HCT116 (cell line): ENCODE measurements at regions not wholly inside any gene's neighbourhood (a gene's known extent, or its start where the extent isn't known, plus 50 kb on each side); places are given as distances from the start of the nearest gene placed in this dataset.

Source experiments
- ATAC-seq: fragments of 200-7000 bp; cut with Tn5 transposase; 2 replicates; pipeline ENCODE4 v1.9.1; 2020; ENCODE audit warnings: mild to moderate bottlenecking, moderate library complexity
- BruUV-seq: library from RNA; stranded (reverse); fragments of 400-500 nt; replicated peaks from 2 replicates; lab custom pipeline; 2021; lab: Mats Ljungman, UMichigan
- CTCF ChIA-PET: fragments of 300-600 bp; sonication (Branson Sonifier 250); formaldehyde crosslinking; loops from one replicate; lab custom pipeline; 2021; ENCODE audit warnings: antibody characterized with exemption; lab: Charles Lee
- POLR2A ChIA-PET: fragments of 300-600, 350-600 bp; sonication (Branson Sonifier 250); formaldehyde crosslinking; loops from one replicate; lab custom pipeline; 2021; ENCODE audit warnings: antibody characterized with exemption; lab: Charles Lee
- RAD21 ChIA-PET, 2 experiments: fragments of 300-600 bp; sonication (Branson Sonifier 250); formaldehyde crosslinking; loops; one replicate each; lab custom pipeline; 2023; ENCODE audit warnings: low total read pairs in 2 of 2; ENCODE audit not compliant: uncharacterized antibody in 2 of 2, unreplicated experiment in 2 of 2, low non-redundant PET in 1 of 2; lab: Charles Lee
- DNase-seq: peaks from one replicate; pipeline ENCODE4 v3.0.0-alpha.2; 2010; ENCODE audit warnings: low read depth, low spot score
- H2AFZ ChIP-seq: fragments of 200-600 bp; shearing (Covaris generic), sonication (generic); 2 replicates; pipeline ENCODE4 v1.6.1; 2017; ENCODE audit warnings: low read depth, mixed run types, mixed read lengths, antibody characterized with exemption, low read length; ENCODE audit not compliant: poor library complexity, severe bottlenecking
- H3K27ac ChIP-seq: 2 replicates; pipeline ENCODE4 v1.5.1; 2012; ENCODE audit warnings: low read depth, low read length
- H3K27me3 ChIP-seq: fragments of 200-600 bp; sonication (generic); 2 replicates; pipeline ENCODE4 v1.6.1; 2016; ENCODE audit warnings: mixed run types, low read length, mixed read lengths; ENCODE audit not compliant: insufficient read depth
- H3K36me3 ChIP-seq, 2 experiments: fragments of 200-500 bp in 1 of 2; fragments of 200-600 bp in 1 of 2; sonication (Bioruptor generic) in 1 of 2; sonication (generic) in 1 of 2; 2 replicates each; pipeline versions ENCODE4 v1.5.1 to v1.6.1; 2014 to 2016; ENCODE audit warnings: low read length in 2 of 2, inconsistent platforms in 1 of 2, mixed read lengths in 1 of 2, mixed run types in 1 of 2; ENCODE audit not compliant: insufficient read depth in 2 of 2, control insufficient read depth in 1 of 2
- H3K4me1 ChIP-seq, 2 experiments: fragments of 200-600 bp in 1 of 2; sonication (generic) in 1 of 2; 2 replicates each; pipeline versions ENCODE4 v1.5.1 to v1.6.1; 2012 to 2017; ENCODE audit warnings: low read length in 2 of 2, inconsistent platforms in 1 of 2, mild to moderate bottlenecking in 1 of 2, mixed read lengths in 1 of 2, mixed run types in 1 of 2, moderate library complexity in 1 of 2; ENCODE audit not compliant: insufficient read depth in 2 of 2, control insufficient read depth in 1 of 2
- H3K4me2 ChIP-seq: fragments of 200-600 bp; sonication (generic); 2 replicates; pipeline ENCODE4 v1.6.1; 2017; ENCODE audit warnings: mixed run types, low read length, mixed read lengths
- H3K4me3 ChIP-seq, 2 experiments: fragments of 200-600 bp in 1 of 2; sonication (generic) in 1 of 2; replicated peaks in 1 of 2; 2 replicates each; pipeline ENCODE4 v1.5.1; 2011 to 2016; ENCODE audit warnings: low read length in 2 of 2, control low read depth in 1 of 2, low read depth in 1 of 2, mild to moderate bottlenecking in 1 of 2, mixed read lengths in 1 of 2, mixed run types in 1 of 2
- H3K79me2 ChIP-seq: fragments of 200-600 bp; sonication (generic); 2 replicates; pipeline ENCODE4 v1.6.1; 2017; ENCODE audit warnings: mild to moderate bottlenecking, mixed run types, low read length, moderate library complexity, mixed read lengths; ENCODE audit not compliant: insufficient read depth
- H3K9ac ChIP-seq: fragments of 200-600 bp; sonication (generic); 2 replicates; pipeline ENCODE4 v1.6.1; 2016; ENCODE audit warnings: low read length, mixed read lengths
- H3K9me2 ChIP-seq: fragments of 200-600 bp; sonication (generic), shearing (Covaris generic); 2 replicates; pipeline ENCODE4 v1.6.1; 2017; ENCODE audit warnings: mixed run types, mild to moderate bottlenecking, moderate library complexity; ENCODE audit not compliant: insufficient read depth
- H3K9me3 ChIP-seq, 2 experiments: fragments of 200-500 bp in 1 of 2; fragments of 200-600 bp in 1 of 2; sonication (Bioruptor generic) in 1 of 2; sonication (generic) in 1 of 2; 2 replicates each; pipeline ENCODE4 v1.6.1; 2014 to 2017; ENCODE audit warnings: low read length in 2 of 2, mixed read lengths in 2 of 2, inconsistent platforms in 1 of 2, low read depth in 1 of 2, mild to moderate bottlenecking in 1 of 2, mixed run types in 1 of 2, moderate library complexity in 1 of 2; ENCODE audit not compliant: control insufficient read depth in 1 of 2, insufficient read depth in 1 of 2
- H4K20me1 ChIP-seq: fragments of 200-600 bp; sonication (generic), shearing (Covaris generic); 2 replicates; pipeline ENCODE4 v1.6.1; 2017; ENCODE audit warnings: mixed run types, mild to moderate bottlenecking, moderate library complexity; ENCODE audit not compliant: insufficient read depth
- ATF3 ChIP-seq: IDR thresholded peaks from 2 replicates; pipeline ENCODE4 v1.6.1; 2012
- CEBPB ChIP-seq: IDR thresholded peaks from 2 replicates; pipeline ENCODE4 v1.6.1; 2012; ENCODE audit warnings: low read depth
- FOSL1 ChIP-seq: IDR thresholded peaks from 2 replicates; pipeline ENCODE4 v1.6.1; 2012; ENCODE audit warnings: low read depth
- JUND ChIP-seq: IDR thresholded peaks from 2 replicates; pipeline ENCODE4 v1.6.1; 2012
- POLR2AphosphoS5 ChIP-seq: IDR thresholded peaks from 2 replicates; pipeline ENCODE4 v1.6.1; 2011; ENCODE audit warnings: mild to moderate bottlenecking, low read depth, low read length, moderate library complexity
- RAD21 ChIP-seq: IDR thresholded peaks from 2 replicates; pipeline ENCODE4 v1.6.1; 2012; ENCODE audit warnings: low read depth, mild to moderate bottlenecking
- SP1 ChIP-seq: IDR thresholded peaks from 2 replicates; pipeline ENCODE4 v1.6.1; 2012; ENCODE audit warnings: low read depth
- TCF7L2 ChIP-seq: IDR thresholded peaks from 2 replicates; pipeline ENCODE4 v1.7.0; 2011; ENCODE audit warnings: borderline replicate concordance, inconsistent platforms; ENCODE audit not compliant: insufficient read depth, insufficient read length; ENCODE audit errors: extremely low read depth
- YY1 ChIP-seq: IDR thresholded peaks from 2 replicates; pipeline ENCODE4 v1.6.1; 2011; ENCODE audit warnings: low read length, low read depth, moderate library complexity, mild to moderate bottlenecking; ENCODE audit not compliant: insufficient replicate concordance; ENCODE audit errors: extremely low read depth
- ZNF274 ChIP-seq: fragments of 200-500 bp; sonication (Bioruptor generic); IDR thresholded peaks from 2 replicates; pipeline ENCODE4 v1.6.1; 2014; ENCODE audit warnings: mild to moderate bottlenecking, low read depth, low read length, inconsistent platforms
- intact Hi-C: fragments of 100-400 bp; cut with micrococcal nuclease; formaldehyde crosslinking; loops from 2 replicates; pipeline ENCODE4 v1.10.0; 2022
- TF ChIP-seq, protein P1 (sequence below): IDR thresholded peaks from 2 replicates; pipeline ENCODE4 v1.6.1; 2012

GRCh38 chr10:3487228-3487627, 297.8 kb downstream of the KLF6 start:
- H3K4me1 ChIP-seq: peaks cover 12 to 26% of the 10 kb centered on the region in 2 experiments
- no peaks in the 10 kb centered on the region for H3K9me3 ChIP-seq
- BruUV-seq: no TSS peak
- ChIA-PET RAD21 (no interaction called here), POLR2A (no interaction called here), CTCF (no interaction called here)
- no peaks in the 10 kb centered on the region for H3K79me2 ChIP-seq
- DNase-seq (no peak), ATAC-seq (no peak)
- H4K20me1 ChIP-seq: no peaks in the 10 kb centered on the region
- H3K36me3 ChIP-seq: no peaks in the 10 kb centered on the region
- no peak overlapping the region for H3K9ac ChIP-seq
- H3K4me3 ChIP-seq: no peak overlapping the region
- no peaks in the 10 kb centered on the region for H3K27me3 ChIP-seq
- TF ChIP-seq ZNF274: no peak
- TF ChIP-seq, all 23 proteins: peak for 0
- no peak overlapping the region for H3K4me2 ChIP-seq
- no peaks in the 10 kb centered on the region for H3K9me2 ChIP-seq
- intact Hi-C loops: loop anchor here (10.0 kb wide), 1 partner anchor 278 kb away; no protein-coding TSS in a partner anchor
- H3K27ac ChIP-seq: no peak overlapping the region
- H2AFZ ChIP-seq: no peak overlapping the region

DNA sequence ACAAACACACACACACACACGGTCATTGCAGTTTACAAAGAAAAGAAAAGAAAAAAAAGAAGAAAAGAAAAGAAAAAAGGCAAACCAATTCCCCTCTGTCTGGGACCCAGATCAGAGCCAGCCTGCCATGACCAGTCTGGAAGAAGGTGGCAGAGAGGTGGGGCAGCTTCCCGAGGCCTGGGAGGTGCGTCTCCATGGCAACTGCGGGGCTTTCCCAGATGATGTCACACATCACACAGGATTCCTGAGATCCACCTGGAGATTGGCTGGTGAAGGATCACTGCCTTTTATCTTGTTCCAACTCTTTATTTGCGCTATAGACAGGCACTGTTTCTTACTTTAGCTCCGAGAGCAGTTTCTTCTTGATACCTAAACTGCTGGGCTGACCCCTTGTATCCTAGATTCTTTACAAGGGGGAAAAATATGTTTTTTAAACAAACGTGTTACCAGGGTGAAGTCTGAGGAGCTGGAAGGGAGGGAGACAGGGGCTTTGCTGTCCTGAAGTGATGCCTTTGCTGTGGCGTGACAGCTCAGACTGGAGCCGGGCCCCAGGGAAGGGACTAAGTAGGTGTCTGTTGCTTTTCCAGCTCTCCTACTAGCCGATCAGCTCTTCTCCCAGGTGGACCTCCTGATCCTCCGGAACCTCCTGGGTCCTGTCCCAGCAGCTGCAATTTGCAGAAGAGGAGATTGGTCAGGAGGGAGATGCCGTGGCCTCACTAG, 298.5 kb downstream of the KLF6 start:
- H3K9ac ChIP-seq: peak overlapping the region; percentile 33
- ChIA-PET RAD21 (no interaction called here), POLR2A (no interaction called here), CTCF (no interaction called here)
- no peaks in the 10 kb centered on the region for H4K20me1 ChIP-seq
- intact Hi-C loops: loop anchor here (10.0 kb wide), 1 partner anchor 278 kb away; no protein-coding TSS in a partner anchor
- H3K79me2 ChIP-seq: no peaks in the 10 kb centered on the region
- no peaks in the 10 kb centered on the region for H3K27me3 ChIP-seq
- peak; percentile 79 for TF ChIP-seq TCF7L2
- TF ChIP-seq POLR2AphosphoS5: no peak
- TF ChIP-seq JUND: peak; percentile 44
- TF ChIP-seq YY1: peak; percentile 21
- TF ChIP-seq SP1: peak; percentile 38
- 0 out of 2 replicates have a peak, but pooled peaks have one; percentile 13 for TF ChIP-seq RAD21
- no peak for TF ChIP-seq FOSL1
- TF ChIP-seq CEBPB: no peak
- TF ChIP-seq, protein P1, sequence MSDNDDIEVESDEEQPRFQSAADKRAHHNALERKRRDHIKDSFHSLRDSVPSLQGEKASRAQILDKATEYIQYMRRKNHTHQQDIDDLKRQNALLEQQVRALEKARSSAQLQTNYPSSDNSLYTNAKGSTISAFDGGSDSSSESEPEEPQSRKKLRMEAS: 0 out of 2 replicates have a peak, but pooled peaks have one; percentile 20
- peak; percentile 41; the same call in 1 of the 2 replicates for TF ChIP-seq ATF3
- H3K36me3 ChIP-seq: no peaks in the 10 kb centered on the region
- peak overlapping the region; percentile 37 for H3K4me2 ChIP-seq
- DNase-seq: peak; percentile 79
- H3K9me3 ChIP-seq: no peaks in the 10 kb centered on the region
- peak; percentile 81 for ATAC-seq
- H3K4me3 ChIP-seq: no peak overlapping the region
- no TSS peak for BruUV-seq
- H3K4me1 ChIP-seq: peaks cover 19 to 34% of the 10 kb centered on the region in 2 experiments
- H3K9me2 ChIP-seq: no peaks in the 10 kb centered on the region
- no peak overlapping the region for H3K27ac ChIP-seq
- H2AFZ ChIP-seq: peak overlapping the region; percentile 70
